Naive thymus-derived CD4-positive, alpha-beta T cell (primary cell): ENCODE measurements at regions not wholly inside any gene's neighbourhood (a gene's known extent, or its start where the extent isn't known, plus 50 kb on each side); places are given as distances from the start of the nearest gene placed in this dataset.
A peak's percentile ranks its signal among the peaks of the same experiment; 100 is the strongest.

Source experiments
- ATAC-seq: fragments of 150-1000 bp; cut with Tn5 transposase; 2 replicates; pipeline ENCODE4 v1.10.0; 2021; ENCODE audit warnings: mild to moderate bottlenecking, moderate library complexity
- CTCF ChIA-PET: fragments of 350-600 bp; sonication (Branson Sonifier 250); formaldehyde crosslinking; loops from one replicate; lab custom pipeline; 2021; ENCODE audit warnings: antibody characterized with exemption; lab: Charles Lee
- POLR2A ChIA-PET: fragments of 350-600 bp; sonication (Branson Sonifier 250); formaldehyde crosslinking; loops from one replicate; lab custom pipeline; 2021; ENCODE audit warnings: antibody characterized with exemption, inconsistent platforms; lab: Charles Lee
- DNase-seq, 9 donors: peaks; one replicate each; pipeline versions ENCODE4 v3.0.0 to v3.0.0-alpha.2; 2020 to 2022; ENCODE audit warnings: mixed read lengths in 1 of 9
- H3K27ac ChIP-seq: one replicate; pipeline ENCODE4 v1.7.0; 2013; ENCODE audit warnings: mild to moderate bottlenecking, low read depth, low read length, moderate library complexity
- H3K27me3 ChIP-seq, 2 donors: one replicate each; pipeline ENCODE4 v1.7.0; 2013; ENCODE audit warnings: low read length in 2 of 2, mild to moderate bottlenecking in 2 of 2, moderate library complexity in 2 of 2; ENCODE audit not compliant: control insufficient read depth in 2 of 2, insufficient read depth in 2 of 2
- H3K36me3 ChIP-seq, 3 experiments: 1 replicate in 2 of 3; 2 replicates in 1 of 3; pipeline ENCODE4 v1.7.0; 2013; ENCODE audit warnings: low read length in 3 of 3, mild to moderate bottlenecking in 3 of 3, moderate library complexity in 1 of 3; ENCODE audit not compliant: insufficient read depth in 3 of 3, control insufficient read depth in 2 of 3
- H3K4me1 ChIP-seq, 2 donors: one replicate each; pipeline ENCODE4 v1.7.0; 2013; ENCODE audit warnings: low read length in 2 of 2, mild to moderate bottlenecking in 2 of 2, moderate library complexity in 1 of 2; ENCODE audit not compliant: control insufficient read depth in 2 of 2, insufficient read depth in 2 of 2
- H3K4me3 ChIP-seq: 2 replicates; pipeline ENCODE4 v1.7.0; 2013; ENCODE audit warnings: mild to moderate bottlenecking, low read length
- H3K9me3 ChIP-seq, 3 experiments: 1 replicate in 2 of 3; 2 replicates in 1 of 3; pipeline ENCODE4 v1.7.0; 2013; ENCODE audit warnings: low read length in 3 of 3; ENCODE audit not compliant: control insufficient read depth in 2 of 3
- H3K27ac Mint-ChIP-seq, 9 donors: one replicate each; pipeline ENCODE4 v1.8.0; 2020 to 2022; ENCODE audit warnings: mixed read lengths in 9 of 9, mild to moderate bottlenecking in 8 of 9, moderate library complexity in 5 of 9, inconsistent platforms in 2 of 9
- H3K27me3 Mint-ChIP-seq, 5 donors: one replicate each; pipeline ENCODE4 v1.8.0; 2021 to 2022; ENCODE audit warnings: mixed read lengths in 5 of 5, mild to moderate bottlenecking in 1 of 5
- H3K36me3 Mint-ChIP-seq, 5 donors: one replicate each; pipeline ENCODE4 v1.8.0; 2020 to 2022; ENCODE audit warnings: mixed read lengths in 5 of 5, mild to moderate bottlenecking in 3 of 5, inconsistent platforms in 1 of 5
- H3K4me1 Mint-ChIP-seq, 7 donors: one replicate each; pipeline ENCODE4 v1.8.0; 2020 to 2022; ENCODE audit warnings: mixed read lengths in 7 of 7, mild to moderate bottlenecking in 3 of 7, inconsistent platforms in 1 of 7
- H3K4me3 Mint-ChIP-seq, 10 donors: one replicate each; pipeline ENCODE4 v1.8.0; 2020 to 2022; ENCODE audit warnings: mild to moderate bottlenecking in 10 of 10, mixed read lengths in 10 of 10, moderate library complexity in 6 of 10, inconsistent platforms in 2 of 10
- H3K9me3 Mint-ChIP-seq, 11 donors: one replicate each; pipeline ENCODE4 v1.8.0; 2020 to 2022; ENCODE audit warnings: mixed read lengths in 11 of 11, mild to moderate bottlenecking in 4 of 11, inconsistent platforms in 1 of 11, moderate library complexity in 1 of 11
- intact Hi-C, 2 donors: fragments of 100-400 bp; cut with micrococcal nuclease; formaldehyde crosslinking; loops; one replicate each; pipeline ENCODE4 v1.15.1; 2023

GRCh38 chr1:116226017-116226416 lies 114.8 kb downstream of the MAB21L3 start:
- intact Hi-C loops: no loop called here
- CTCF ChIA-PET: interaction anchor here (0.7 to 14.0 kb wide), 2 partner anchors 48 to 259 kb away, joined by 3 to 164 read pairs; no protein-coding TSS in a partner anchor

GRCh38 chr1:116228511-116228910 lies 117.3 kb downstream of the MAB21L3 start:
- H3K4me3 Mint-ChIP-seq: no peak overlapping the region
- Histone ChIP-seq H3K4me3 (no peak overlapping the region), H3K9me3 (no peaks in the 10 kb centered on the region), H3K27ac (no peak overlapping the region), H3K36me3 (no peaks in the 10 kb centered on the region), H3K27me3 (no peaks in the 10 kb centered on the region), H3K4me1 (peaks cover 4 to 7% of the 10 kb centered on the region in 2 donors)
- ChIA-PET POLR2A (interaction anchor here (1.2 kb wide), 1 partner anchor 11 kb away, joined by 3 read pairs; no protein-coding TSS in a partner anchor), CTCF (interaction anchor here (0.8 to 14.0 kb wide), 2 partner anchors 93 to 256 kb away, joined by 4 to 164 read pairs; no protein-coding TSS in a partner anchor)
- intact Hi-C loops: no loop called here
- peaks cover 6 to 24% (median 19%) of the 10 kb centered on the region in 7 donors for H3K4me1 Mint-ChIP-seq
- no peaks in the 10 kb centered on the region for H3K36me3 Mint-ChIP-seq
- DNase-seq (no peak), ATAC-seq (peak; percentile 29)
- peaks cover 0 to 21% (median 0%) of the 10 kb centered on the region in 5 donors for H3K27me3 Mint-ChIP-seq
- H3K27ac Mint-ChIP-seq: no peak overlapping the region
- H3K9me3 Mint-ChIP-seq: no peaks in the 10 kb centered on the region

More at GRCh38 chr1:116226017-116226416, 114.8 kb downstream of the MAB21L3 start:
- POLR2A ChIA-PET: no interaction called here
- Histone ChIP-seq H3K27ac (no peak overlapping the region), H3K9me3 (no peaks in the 10 kb centered on the region), H3K4me1 (no peaks in the 10 kb centered on the region), H3K36me3 (no peaks in the 10 kb centered on the region), H3K27me3 (no peaks in the 10 kb centered on the region), H3K4me3 (no peak overlapping the region)
- Mint-ChIP-seq H3K36me3 (no peaks in the 10 kb centered on the region), H3K27me3 (peaks cover 0 to 27% (median 0%) of the 10 kb centered on the region in 5 donors), H3K4me3 (no peak overlapping the region), H3K9me3 (no peaks in the 10 kb centered on the region), H3K4me1 (peaks cover 2 to 11% (median 9%) of the 10 kb centered on the region in 7 donors), H3K27ac (no peak overlapping the region)
- ATAC-seq: no peak
- DNase-seq: no peak

GRCh38 chr1:116230712-116231111 lies 119.5 kb downstream of the MAB21L3 start:
- Mint-ChIP-seq H3K4me3 (no peak overlapping the region), H3K4me1 (peaks cover 6 to 29% (median 25%) of the 10 kb centered on the region in 7 donors), H3K27ac (peak overlapping the region in 5 of 9 donors; percentile 0 to 88 (median 17)), H3K27me3 (peaks cover 0 to 17% (median 0%) of the 10 kb centered on the region in 5 donors), H3K36me3 (no peaks in the 10 kb centered on the region), H3K9me3 (no peaks in the 10 kb centered on the region)
- ChIA-PET CTCF (interaction anchor here (1.0 to 14.0 kb wide), 4 partner anchors 62 to 254 kb away, joined by 4 to 164 read pairs (median 8); no protein-coding TSS in a partner anchor), POLR2A (interaction anchor here (1.1 kb wide), 1 partner anchor 146 kb away, joined by 3 read pairs; no protein-coding TSS in a partner anchor)
- Histone ChIP-seq H3K36me3 (no peaks in the 10 kb centered on the region), H3K27ac (no peak overlapping the region), H3K4me1 (peaks cover 4 to 10% of the 10 kb centered on the region in 2 donors), H3K27me3 (no peaks in the 10 kb centered on the region), H3K9me3 (no peaks in the 10 kb centered on the region), H3K4me3 (no peak overlapping the region)
- intact Hi-C loops: loop anchor here in 1 of 2 donors (5.0 kb wide), 1 partner anchor 147 kb away; no protein-coding TSS in a partner anchor
- ATAC-seq: no peak
- no peak for DNase-seq

GRCh38 chr1:116231752-116232151 lies 120.6 kb downstream of the MAB21L3 start:
- intact Hi-C loops: loop anchor here in 1 of 2 donors (5.0 kb wide), 1 partner anchor 146 kb away; no protein-coding TSS in a partner anchor
- H3K27me3 Mint-ChIP-seq: peaks cover 0 to 11% (median 0%) of the 10 kb centered on the region in 5 donors
- Histone ChIP-seq H3K27me3 (no peaks in the 10 kb centered on the region), H3K4me3 (no peak overlapping the region), H3K27ac (no peak overlapping the region), H3K4me1 (peaks cover 4 to 10% of the 10 kb centered on the region in 2 donors), H3K9me3 (no peaks in the 10 kb centered on the region), H3K36me3 (no peaks in the 10 kb centered on the region)
- ATAC-seq (no peak), DNase-seq (no peak)
- peaks cover 6 to 29% (median 25%) of the 10 kb centered on the region in 7 donors for H3K4me1 Mint-ChIP-seq
- peak overlapping the region in 2 of 9 donors; percentile 39 to 69 for H3K27ac Mint-ChIP-seq
- ChIA-PET CTCF (interaction anchor here (0.5 to 14.0 kb wide), 9 partner anchors 8 to 273 kb away, joined by 3 to 164 read pairs (median 4); no protein-coding TSS in a partner anchor), POLR2A (interaction anchor here (1.1 kb wide), 1 partner anchor 141 kb away, joined by 4 read pairs; the partner anchor contains the start of gene ATP1A1)
- H3K4me3 Mint-ChIP-seq: no peak overlapping the region
- H3K36me3 Mint-ChIP-seq: no peaks in the 10 kb centered on the region
- H3K9me3 Mint-ChIP-seq: no peaks in the 10 kb centered on the region

DNA sequence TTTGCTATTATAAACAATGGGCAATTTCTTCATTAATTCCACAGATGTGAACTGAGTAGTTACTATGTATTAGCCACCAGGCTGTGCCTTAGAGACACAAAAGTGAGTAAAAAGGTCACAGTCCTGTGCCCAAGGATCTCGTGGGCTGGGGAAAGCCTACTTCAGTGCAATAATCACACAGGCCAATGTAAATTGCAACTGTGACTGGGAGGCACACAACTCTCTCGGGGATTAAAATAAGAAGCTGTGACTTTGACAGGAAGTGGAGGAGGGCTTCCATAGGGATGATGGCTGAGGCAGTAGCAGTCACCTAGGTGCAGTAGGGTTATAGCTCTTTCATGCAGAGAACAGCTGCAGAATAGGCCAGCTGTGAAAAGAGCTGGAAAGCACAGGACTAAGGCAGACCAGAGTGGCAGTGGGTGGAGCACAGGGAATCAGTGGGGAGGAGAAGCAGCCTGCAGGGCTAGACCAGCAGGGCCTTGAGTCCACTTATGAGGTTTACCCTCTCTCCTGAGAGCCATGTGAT lies 121.9 kb downstream of the MAB21L3 start:
- ATAC-seq: peak; percentile 82
- no peaks in the 10 kb centered on the region for H3K9me3 Mint-ChIP-seq
- Histone ChIP-seq H3K4me3 (no peak overlapping the region), H3K27me3 (no peaks in the 10 kb centered on the region), H3K27ac (no peak overlapping the region), H3K4me1 (peaks cover 4 to 10% of the 10 kb centered on the region in 2 donors), H3K9me3 (no peaks in the 10 kb centered on the region), H3K36me3 (no peaks in the 10 kb centered on the region)
- H3K4me1 Mint-ChIP-seq: peaks cover 6 to 29% (median 25%) of the 10 kb centered on the region in 7 donors
- peak overlapping the region in 6 of 10 donors; percentile 1 to 73 (median 26) for H3K4me3 Mint-ChIP-seq
- intact Hi-C loops: loop anchor here (1.0 to 5.0 kb wide), 9 partner anchors 81 to 266 kb away; no protein-coding TSS in a partner anchor
- H3K36me3 Mint-ChIP-seq: no peaks in the 10 kb centered on the region
- peak overlapping the region in 7 of 9 donors; percentile 5 to 90 (median 69) for H3K27ac Mint-ChIP-seq
- ChIA-PET CTCF (interaction anchor here (0.5 to 14.0 kb wide), 15 partner anchors 8 to 252 kb away, joined by 3 to 164 read pairs (median 3); partner anchors contain the start of gene ATP1A1), POLR2A (interaction anchor here (1.2 to 1.9 kb wide), 5 partner anchors 88 to 252 kb away, joined by 4 to 7 read pairs (median 5); partner anchors contain the start of gene ATP1A1)
- peaks cover 0 to 19% (median 0%) of the 10 kb centered on the region in 5 donors for H3K27me3 Mint-ChIP-seq
- peak in 7 of 9 donors; percentile 29 to 66 (median 52) for DNase-seq

- no peak overlapping the region for H3K4me3 ChIP-seq
These were observed 123.2 kb downstream of the MAB21L3 start for GRCh38 chr1:116234429-116234828.

More at GRCh38 chr1:116234429-116234828, 123.2 kb downstream of the MAB21L3 start:
- no peak overlapping the region for H3K27ac ChIP-seq
- Mint-ChIP-seq H3K9me3 (no peaks in the 10 kb centered on the region), H3K4me3 (no peak overlapping the region), H3K36me3 (no peaks in the 10 kb centered on the region), H3K27me3 (peaks cover 0 to 19% (median 0%) of the 10 kb centered on the region in 5 donors), H3K4me1 (peaks cover 6 to 29% (median 25%) of the 10 kb centered on the region in 7 donors), H3K27ac (peak overlapping the region in 3 of 9 donors; percentile 8 to 49 (median 23))
- no peaks in the 10 kb centered on the region for H3K27me3 ChIP-seq
- DNase-seq: no peak
- ChIA-PET CTCF (interaction anchor here (0.6 to 14.0 kb wide), 3 partner anchors 10 to 250 kb away, joined by 3 to 164 read pairs (median 3); no protein-coding TSS in a partner anchor), POLR2A (interaction anchor here (1.0 to 2.0 kb wide), 6 partner anchors 11 to 183 kb away, joined by 3 to 7 read pairs (median 4); no protein-coding TSS in a partner anchor)
- intact Hi-C loops: loop anchor here in 1 of 2 donors (5.0 kb wide), 1 partner anchor 143 kb away; no protein-coding TSS in a partner anchor
- H3K36me3 ChIP-seq: no peaks in the 10 kb centered on the region
- no peak for ATAC-seq
- H3K9me3 ChIP-seq: no peaks in the 10 kb centered on the region
- H3K4me1 ChIP-seq: peaks cover 4 to 10% of the 10 kb centered on the region in 2 donors
